ENCODE measurements at regions not wholly inside any gene's neighbourhood (a gene's known extent, or its start where the extent isn't known, plus 50 kb on each side); places are given as distances from the start of the nearest gene placed in this dataset.

- TF ChIP-seq CTCF (IDR thresholded peaks at IDR 0.05) (no peak), POLR2A (IDR thresholded peaks at IDR 0.05) (no peak)
Observed at GRCh38 chr1:31122101-31122735, 56.7 kb upstream of the PUM1 start.
